ENCODE measurements at regions not wholly inside any gene's neighbourhood (a gene's known extent, or its start where the extent isn't known, plus 50 kb on each side); places are given as distances from the start of the nearest gene placed in this dataset.

GRCh38 chr7:125746510-125746909 lies 816.9 kb upstream of the POT1 start:
- POLR2A ChIA-PET: no interaction called here
- no peak for TF ChIP-seq CTCF (IDR thresholded peaks at IDR 0.05; ENCODE audit: insufficient read depth, low read depth, low read length)
- CTCF ChIA-PET: no interaction called here
- no peaks in the 10 kb centered on the region for H3K27me3 ChIP-seq (ENCODE audit: control insufficient read depth, insufficient read depth, low read length)
- H3K36me3 ChIP-seq (ENCODE audit: control insufficient read depth, insufficient read depth, low read length): no peaks in the 10 kb centered on the region
- no peak overlapping the region for H3K4me3 ChIP-seq (ENCODE audit: low read depth, low read length)
- no peak for DNase-seq (ENCODE audit: low read depth)

DNA sequence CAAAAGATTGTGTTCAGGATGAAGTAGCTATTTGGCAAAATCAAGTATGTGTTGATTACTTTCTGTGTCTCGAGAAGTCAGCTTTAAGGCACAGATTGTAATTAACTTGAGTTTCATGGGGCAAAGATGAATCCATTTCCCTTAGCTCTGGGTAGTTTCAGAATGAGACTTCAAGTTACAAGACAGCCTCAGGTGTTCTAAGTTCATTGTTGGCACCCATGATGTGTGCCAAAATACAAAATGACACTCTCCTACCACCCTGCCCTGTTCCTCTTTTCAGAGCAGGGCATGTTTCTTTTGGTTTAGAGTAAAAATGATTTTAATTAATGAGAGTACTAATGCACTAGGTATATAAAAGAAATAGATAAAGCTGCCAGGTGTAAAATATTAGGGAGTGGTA lies 797.6 kb upstream of the POT1 start:
- Histone ChIP-seq H3K4me3 (ENCODE audit: low read depth, low read length) (no peak overlapping the region), H3K27me3 (ENCODE audit: control insufficient read depth, insufficient read depth, low read length) (no peaks in the 10 kb centered on the region), H3K36me3 (ENCODE audit: control insufficient read depth, insufficient read depth, low read length) (no peaks in the 10 kb centered on the region)
- POLR2A ChIA-PET: no interaction called here
- CTCF ChIA-PET: no interaction called here
- DNase-seq (ENCODE audit: low read depth): no peak
- TF ChIP-seq CTCF (IDR thresholded peaks at IDR 0.05; ENCODE audit: insufficient read depth, low read depth, low read length): no peak

GRCh38 chr7:125695626-125696025 lies 766.0 kb upstream of the POT1 start:
- DNase-seq (ENCODE audit: low read depth): no peak
- POLR2A ChIA-PET: no interaction called here

DNA sequence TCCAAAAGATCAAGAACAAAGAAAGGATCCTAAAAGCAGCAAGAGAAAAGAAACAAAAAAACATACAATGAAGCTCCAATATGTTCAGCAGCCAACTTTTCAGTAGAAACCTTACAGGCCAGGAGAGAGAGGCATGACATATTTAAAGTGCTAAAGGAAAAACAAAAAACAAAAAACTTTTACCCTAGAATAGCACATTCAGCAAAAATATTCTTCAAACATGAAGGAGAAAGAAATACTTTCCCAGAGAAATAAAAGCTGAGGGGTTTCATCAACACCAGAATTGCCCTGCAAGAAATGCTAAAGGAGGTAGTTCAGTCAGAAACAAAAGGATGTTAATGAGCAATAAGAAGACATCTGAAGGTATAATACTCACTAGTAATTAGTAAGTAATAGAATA lies 753.5 kb upstream of the POT1 start:
- POLR2A ChIA-PET: no interaction called here
- no peak for DNase-seq (ENCODE audit: low read depth)

More at GRCh38 chr7:125695626-125696025, 766.0 kb upstream of the POT1 start:
- H3K4me3 ChIP-seq (ENCODE audit: low read depth, low read length): no peak overlapping the region
- CTCF ChIA-PET: no interaction called here
- H3K27me3 ChIP-seq (ENCODE audit: control insufficient read depth, insufficient read depth, low read length): no peaks in the 10 kb centered on the region
- H3K36me3 ChIP-seq (ENCODE audit: control insufficient read depth, insufficient read depth, low read length): no peaks in the 10 kb centered on the region
- no peak for TF ChIP-seq CTCF (IDR thresholded peaks at IDR 0.05; ENCODE audit: insufficient read depth, low read depth, low read length)

GRCh38 chr7:125681508-125681907 lies 751.9 kb upstream of the POT1 start:
- H3K27me3 ChIP-seq (ENCODE audit: control insufficient read depth, insufficient read depth, low read length): no peaks in the 10 kb centered on the region
- no peak overlapping the region for H3K4me3 ChIP-seq (ENCODE audit: low read depth, low read length)
- DNase-seq (ENCODE audit: low read depth): no peak
- TF ChIP-seq CTCF (IDR thresholded peaks at IDR 0.05; ENCODE audit: insufficient read depth, low read depth, low read length): no peak
- ChIA-PET POLR2A (no interaction called here), CTCF (no interaction called here)
- no peaks in the 10 kb centered on the region for H3K36me3 ChIP-seq (ENCODE audit: control insufficient read depth, insufficient read depth, low read length)

More for the DNA sequence above, 753.5 kb upstream of the POT1 start:
- CTCF ChIA-PET: no interaction called here
- Histone ChIP-seq H3K27me3 (ENCODE audit: control insufficient read depth, insufficient read depth, low read length) (no peaks in the 10 kb centered on the region), H3K36me3 (ENCODE audit: control insufficient read depth, insufficient read depth, low read length) (no peaks in the 10 kb centered on the region), H3K4me3 (ENCODE audit: low read depth, low read length) (no peak overlapping the region)
- no peak for TF ChIP-seq CTCF (IDR thresholded peaks at IDR 0.05; ENCODE audit: insufficient read depth, low read depth, low read length)
